ENCODE measurements at regions not wholly inside any gene's neighbourhood (a gene's known extent, or its start where the extent isn't known, plus 50 kb on each side); places are given as distances from the start of the nearest gene placed in this dataset.

GRCh38 chr2:2570360-2570759 is 239.3 kb upstream of the MYT1L start:
- TF ChIP-seq, protein P1, sequence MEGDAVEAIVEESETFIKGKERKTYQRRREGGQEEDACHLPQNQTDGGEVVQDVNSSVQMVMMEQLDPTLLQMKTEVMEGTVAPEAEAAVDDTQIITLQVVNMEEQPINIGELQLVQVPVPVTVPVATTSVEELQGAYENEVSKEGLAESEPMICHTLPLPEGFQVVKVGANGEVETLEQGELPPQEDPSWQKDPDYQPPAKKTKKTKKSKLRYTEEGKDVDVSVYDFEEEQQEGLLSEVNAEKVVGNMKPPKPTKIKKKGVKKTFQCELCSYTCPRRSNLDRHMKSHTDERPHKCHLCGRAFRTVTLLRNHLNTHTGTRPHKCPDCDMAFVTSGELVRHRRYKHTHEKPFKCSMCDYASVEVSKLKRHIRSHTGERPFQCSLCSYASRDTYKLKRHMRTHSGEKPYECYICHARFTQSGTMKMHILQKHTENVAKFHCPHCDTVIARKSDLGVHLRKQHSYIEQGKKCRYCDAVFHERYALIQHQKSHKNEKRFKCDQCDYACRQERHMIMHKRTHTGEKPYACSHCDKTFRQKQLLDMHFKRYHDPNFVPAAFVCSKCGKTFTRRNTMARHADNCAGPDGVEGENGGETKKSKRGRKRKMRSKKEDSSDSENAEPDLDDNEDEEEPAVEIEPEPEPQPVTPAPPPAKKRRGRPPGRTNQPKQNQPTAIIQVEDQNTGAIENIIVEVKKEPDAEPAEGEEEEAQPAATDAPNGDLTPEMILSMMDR (IDR thresholded peaks at IDR 0.05; ENCODE audit: low read depth, low read length) = no peak
- no peak overlapping the region for H3K4me3 ChIP-seq (ENCODE audit: low read depth, low read length)
- no peak overlapping the region for H3K27ac ChIP-seq
- no peak for DNase-seq
- H3K9me3 ChIP-seq (ENCODE audit: severe bottlenecking) = no peaks in the 10 kb centered on the region
- no peaks in the 10 kb centered on the region for H3K27me3 ChIP-seq (ENCODE audit: insufficient read depth, low read depth, severe bottlenecking)
- H3K36me3 ChIP-seq = no peaks in the 10 kb centered on the region

GRCh38 chr2:2569836-2570235 is 238.8 kb upstream of the MYT1L start:
- H3K4me3 ChIP-seq (ENCODE audit: low read depth, low read length) = no peak overlapping the region
- no peaks in the 10 kb centered on the region for H3K36me3 ChIP-seq
- no peaks in the 10 kb centered on the region for H3K9me3 ChIP-seq (ENCODE audit: severe bottlenecking)
- H3K27ac ChIP-seq = no peak overlapping the region
- TF ChIP-seq, protein P1 (IDR thresholded peaks at IDR 0.05; ENCODE audit: low read depth, low read length) = no peak
- no peak for DNase-seq
- no peaks in the 10 kb centered on the region for H3K27me3 ChIP-seq (ENCODE audit: insufficient read depth, low read depth, severe bottlenecking)

- Histone ChIP-seq H3K27ac (no peak overlapping the region), H3K36me3 (no peaks in the 10 kb centered on the region), H3K27me3 (ENCODE audit: insufficient read depth, low read depth, severe bottlenecking) (no peaks in the 10 kb centered on the region), H3K9me3 (ENCODE audit: severe bottlenecking) (no peaks in the 10 kb centered on the region), H3K4me3 (ENCODE audit: low read depth, low read length) (no peak overlapping the region)
- DNase-seq = no peak
- TF ChIP-seq, protein P1 (IDR thresholded peaks at IDR 0.05; ENCODE audit: low read depth, low read length) = no peak
Observed at GRCh38 chr2:2569306-2569705, 238.2 kb upstream of the MYT1L start.

DNA sequence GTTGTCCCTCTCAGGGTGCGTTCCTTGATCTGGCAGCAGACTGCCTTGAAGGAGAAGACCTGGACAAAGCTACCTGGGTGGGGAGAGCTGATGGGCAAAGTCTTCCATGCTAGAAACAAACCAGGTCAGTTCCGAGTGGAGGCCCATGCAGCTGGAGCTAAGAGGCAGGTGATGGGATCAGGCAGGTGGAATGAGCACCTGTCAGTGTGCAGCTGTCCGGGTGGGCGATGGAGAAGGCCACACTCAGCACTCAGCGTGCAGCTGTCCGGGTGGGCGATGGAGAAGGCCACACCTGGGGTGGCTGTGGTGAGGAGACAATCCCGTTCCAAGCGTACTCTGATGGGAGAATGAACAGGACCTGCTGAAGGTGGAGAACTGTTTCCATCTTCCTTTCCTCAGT is 237.3 kb upstream of the MYT1L start:
- H3K36me3 ChIP-seq = no peaks in the 10 kb centered on the region
- no peak for DNase-seq
- TF ChIP-seq, protein P1 (IDR thresholded peaks at IDR 0.05; ENCODE audit: low read depth, low read length) = no peak
- no peak overlapping the region for H3K4me3 ChIP-seq (ENCODE audit: low read depth, low read length)
- H3K27me3 ChIP-seq (ENCODE audit: insufficient read depth, low read depth, severe bottlenecking) = no peaks in the 10 kb centered on the region
- H3K9me3 ChIP-seq (ENCODE audit: severe bottlenecking) = no peaks in the 10 kb centered on the region
- no peak overlapping the region for H3K27ac ChIP-seq

DNA sequence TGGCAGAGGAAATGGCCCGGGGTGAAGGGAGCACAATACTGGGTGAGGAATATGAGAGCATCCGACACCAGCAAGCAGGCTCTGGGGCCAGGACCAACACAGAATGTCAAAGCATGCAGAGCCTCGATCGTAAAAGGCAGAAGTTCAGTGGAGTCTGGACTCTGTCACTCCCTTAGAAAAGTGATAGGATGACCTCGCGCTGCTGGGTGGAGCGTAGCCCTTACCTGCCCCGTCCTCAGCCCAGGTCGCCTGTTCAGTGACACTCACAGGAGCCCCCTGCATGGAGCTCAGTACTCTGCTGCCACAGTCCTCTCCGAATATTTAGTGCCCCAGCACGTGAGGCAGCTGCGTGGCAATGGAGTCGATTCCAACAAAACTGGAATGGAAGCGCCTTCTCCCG is 236.7 kb upstream of the MYT1L start:
- no peaks in the 10 kb centered on the region for H3K27me3 ChIP-seq (ENCODE audit: insufficient read depth, low read depth, severe bottlenecking)
- TF ChIP-seq, protein P1 (IDR thresholded peaks at IDR 0.05; ENCODE audit: low read depth, low read length) = no peak

More for the DNA sequence above, 236.7 kb upstream of the MYT1L start:
- no peak for DNase-seq
- no peaks in the 10 kb centered on the region for H3K36me3 ChIP-seq
- H3K27ac ChIP-seq = no peak overlapping the region
- no peaks in the 10 kb centered on the region for H3K9me3 ChIP-seq (ENCODE audit: severe bottlenecking)
- no peak overlapping the region for H3K4me3 ChIP-seq (ENCODE audit: low read depth, low read length)

Measured in WERI-Rb-1 (cell line).